Aorta (tissue), 5 donors: ENCODE measurements at regions not wholly inside any gene's neighbourhood (a gene's known extent, or its start where the extent isn't known, plus 50 kb on each side); places are given as distances from the start of the nearest gene placed in this dataset.

ENCODE experiments used
- ATAC-seq: fragments of 200-7000 bp; cut with Tn5 transposase; one replicate; pipeline ENCODE4 v1.9.1; 2022; ENCODE audit warnings: moderate library complexity; ENCODE audit not compliant: low FRiP score
- DNase-seq, 2 donors: peaks; one replicate each; pipeline ENCODE4 v3.0.0-alpha.2; 2020
- H3K27ac ChIP-seq, 2 donors: one replicate each; pipeline ENCODE4 v1.5.1; 2013; ENCODE audit warnings: low read length in 2 of 2, mild to moderate bottlenecking in 2 of 2, moderate library complexity in 2 of 2, control low read depth in 1 of 2, inconsistent platforms in 1 of 2, low read depth in 1 of 2
- H3K27me3 ChIP-seq, 2 donors: one replicate each; pipeline ENCODE4 v1.6.1; 2013; ENCODE audit warnings: control low read depth in 1 of 2, low read length in 1 of 2, mild to moderate bottlenecking in 1 of 2, moderate library complexity in 1 of 2; ENCODE audit not compliant: insufficient read depth in 2 of 2, control insufficient read depth in 1 of 2
- H3K36me3 ChIP-seq, 2 donors: one replicate each; pipeline ENCODE4 v1.6.1; 2013; ENCODE audit warnings: control low read depth in 1 of 2, low read length in 1 of 2, mild to moderate bottlenecking in 1 of 2; ENCODE audit not compliant: insufficient read depth in 2 of 2, control insufficient read depth in 1 of 2
- H3K4me1 ChIP-seq, 2 donors: one replicate each; pipeline ENCODE4 v1.6.1; 2013; ENCODE audit warnings: low read length in 2 of 2, control low read depth in 1 of 2, mild to moderate bottlenecking in 1 of 2, moderate library complexity in 1 of 2; ENCODE audit not compliant: insufficient read depth in 2 of 2, control insufficient read depth in 1 of 2
- H3K4me3 ChIP-seq, 2 donors: one replicate each; pipeline ENCODE4 v1.5.1; 2013; ENCODE audit warnings: low read length in 2 of 2, control low read depth in 1 of 2, mild to moderate bottlenecking in 1 of 2
- H3K9me3 ChIP-seq: one replicate; pipeline ENCODE4 v1.6.1; 2013; ENCODE audit warnings: mild to moderate bottlenecking, low read length; ENCODE audit not compliant: control insufficient read depth
- WGBS, 2 donors: extraction: QIAGEN DNeasy Blood & Tissue Kit; methylation state at CpG; one replicate each; pipeline ENCODE4 v1.1.7; 2013; 5-methylcytosine and 5-hydroxymethylcytosine counted together
- intact Hi-C, 2 donors: fragments of 100-400 bp; cut with DNase I; formaldehyde crosslinking; loops; one replicate each; pipeline versions ENCODE4 v1.14.2 to v1.15.0; 2022
- donor health status: healthy with polysubstance abuse.
- donor health status: Bipolar disorder and iron deficiency.
- donor health status: DM: no; HTN: no; CAD: no.
- donor health status: DM: no; HTN: no; CAD: no.
- donor health status: DM: yes; HTN: yes; CAD: no.

- Histone ChIP-seq H3K4me3 (no peak overlapping the region), H3K36me3 (no peaks in the 10 kb centered on the region), H3K4me1 (no peaks in the 10 kb centered on the region), H3K27me3 (peaks cover 0 to 2% of the 10 kb centered on the region in 2 donors), H3K9me3 (no peaks in the 10 kb centered on the region), H3K27ac (no peak overlapping the region)
- DNase-seq (no peak), ATAC-seq (no peak)
- 97% methylated on average over 20 of the region's 20 CpGs for WGBS, 2 donors
- intact Hi-C loops: no loop called here
Observed at GRCh38 chr6:147660334-147661311, 152.1 kb downstream of the SAMD5 start.

DNA sequence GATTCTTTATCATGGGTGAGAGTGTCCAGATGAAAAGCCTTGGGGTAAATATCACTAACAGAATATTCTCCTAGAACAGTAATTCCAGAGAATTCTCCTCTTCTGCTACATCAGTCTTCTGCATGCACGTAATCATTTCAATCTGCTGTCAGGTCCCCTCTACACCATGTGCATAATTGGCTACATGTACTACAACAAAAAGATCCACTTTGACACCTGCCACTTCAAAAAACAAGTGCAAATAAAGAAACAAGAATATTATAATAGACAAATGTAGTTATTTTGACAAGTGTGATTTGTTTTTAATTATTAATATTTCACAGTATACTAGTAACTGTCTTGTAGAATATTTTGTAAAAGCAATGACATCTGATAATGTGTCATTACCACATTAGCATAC is 154.2 kb downstream of the SAMD5 start:
- Histone ChIP-seq H3K4me1 (no peaks in the 10 kb centered on the region), H3K4me3 (no peak overlapping the region), H3K27ac (no peak overlapping the region), H3K36me3 (no peaks in the 10 kb centered on the region), H3K27me3 (peaks cover 0 to 2% of the 10 kb centered on the region in 2 donors), H3K9me3 (no peaks in the 10 kb centered on the region)
- WGBS, 2 donors: 98 to 100% methylated on average over 1 of the region's 1 CpG
- intact Hi-C loops: no loop called here
- DNase-seq (no peak), ATAC-seq (no peak)

- H3K27ac ChIP-seq: no peak overlapping the region
- intact Hi-C loops: no loop called here
- 84 to 86% methylated on average over 2 of the region's 2 CpGs for WGBS, 2 donors
- H3K4me1 ChIP-seq: no peaks in the 10 kb centered on the region
- no peak for DNase-seq
- H3K27me3 ChIP-seq: peaks cover 0 to 2% of the 10 kb centered on the region in 2 donors
- no peak for ATAC-seq
- H3K36me3 ChIP-seq: no peaks in the 10 kb centered on the region
- no peak overlapping the region for H3K4me3 ChIP-seq
- H3K9me3 ChIP-seq: no peaks in the 10 kb centered on the region
Observed at GRCh38 chr6:147664092-147664491, 155.6 kb downstream of the SAMD5 start.

DNA sequence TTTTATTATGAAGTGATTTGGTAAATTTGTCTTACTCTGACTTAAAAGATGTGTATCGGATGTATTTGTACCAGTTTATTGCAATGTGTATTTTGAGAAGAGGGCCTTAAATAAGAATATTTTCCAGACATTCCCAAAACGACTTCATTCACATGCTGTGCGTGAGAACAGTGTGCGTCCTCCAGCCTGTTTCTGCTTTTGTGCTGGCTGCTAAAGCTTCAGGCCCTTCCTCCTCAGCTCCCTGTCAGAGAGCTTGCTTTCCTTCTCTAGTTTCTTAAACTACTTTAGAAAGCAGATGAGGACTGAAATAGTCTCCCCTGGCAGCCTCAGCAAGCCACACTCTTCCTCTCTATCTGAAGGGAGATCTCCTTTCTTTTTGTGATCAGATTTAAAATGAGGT is 157.8 kb downstream of the SAMD5 start:
- intact Hi-C loops: no loop called here
- H3K4me3 ChIP-seq: no peak overlapping the region
- H3K27ac ChIP-seq: no peak overlapping the region
- H3K4me1 ChIP-seq: no peaks in the 10 kb centered on the region
- no peaks in the 10 kb centered on the region for H3K36me3 ChIP-seq
- DNase-seq: no peak
- H3K9me3 ChIP-seq: no peaks in the 10 kb centered on the region
- WGBS, 2 donors: 32 to 43% methylated on average over 4 of the region's 4 CpGs
- no peak for ATAC-seq
- H3K27me3 ChIP-seq: peaks cover 0 to 2% of the 10 kb centered on the region in 2 donors

- 49 to 58% methylated on average over 3 of the region's 3 CpGs for WGBS, 2 donors
- no peaks in the 10 kb centered on the region for H3K36me3 ChIP-seq
- intact Hi-C loops: no loop called here
- no peak overlapping the region for H3K4me3 ChIP-seq
- H3K27ac ChIP-seq: no peak overlapping the region
- ATAC-seq: no peak
- H3K27me3 ChIP-seq: peaks cover 0 to 2% of the 10 kb centered on the region in 2 donors
- H3K9me3 ChIP-seq: no peaks in the 10 kb centered on the region
- no peaks in the 10 kb centered on the region for H3K4me1 ChIP-seq
- DNase-seq: no peak
Observed at GRCh38 chr6:147667082-147667481, 158.6 kb downstream of the SAMD5 start.

DNA sequence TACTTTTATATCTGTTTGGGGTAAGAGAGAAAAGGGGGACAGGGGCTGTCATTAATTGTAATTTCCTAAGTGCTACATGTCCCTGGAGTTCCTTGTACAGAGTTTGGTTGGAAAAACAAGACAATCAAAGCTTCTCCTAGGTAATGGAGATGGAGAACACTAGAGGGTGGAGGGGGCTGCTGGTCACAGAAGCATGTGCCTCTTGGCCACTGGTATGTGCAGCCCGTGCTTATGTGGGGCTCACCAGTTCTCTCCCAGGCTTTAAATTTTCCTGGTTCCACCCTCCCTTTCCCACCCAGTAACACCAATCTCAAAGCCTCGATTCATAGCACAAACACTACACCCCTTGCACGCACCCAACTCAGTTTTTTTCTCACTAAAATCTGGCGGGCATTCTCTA is 165.6 kb downstream of the SAMD5 start:
- DNase-seq (no peak), ATAC-seq (no peak)
- WGBS, 2 donors: 88% methylated on average over 4 of the region's 4 CpGs
- no peaks in the 10 kb centered on the region for H3K27me3 ChIP-seq
- H3K27ac ChIP-seq: no peak overlapping the region
- no peaks in the 10 kb centered on the region for H3K36me3 ChIP-seq
- intact Hi-C loops: no loop called here
- no peak overlapping the region for H3K4me3 ChIP-seq
- H3K4me1 ChIP-seq: no peaks in the 10 kb centered on the region
- H3K9me3 ChIP-seq: no peaks in the 10 kb centered on the region

DNA sequence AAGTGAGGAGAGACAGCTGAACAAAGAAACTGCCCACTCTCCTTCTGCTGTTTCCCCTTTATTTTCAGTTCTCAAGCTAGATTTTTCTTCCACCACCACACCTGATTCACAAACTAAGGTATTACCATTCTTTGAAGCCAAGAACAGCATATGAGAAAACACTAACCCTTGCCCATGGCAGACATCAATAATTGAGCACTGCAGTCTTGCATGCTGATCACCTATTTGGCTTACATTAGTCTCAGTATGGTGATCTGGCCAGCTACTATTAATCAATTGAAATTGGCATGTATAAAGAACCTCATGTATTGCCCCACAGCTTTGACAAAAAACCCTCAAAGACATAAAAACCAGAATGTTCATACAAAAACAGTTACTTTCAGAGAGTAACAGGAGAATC is 166.3 kb downstream of the SAMD5 start:
- no peak for DNase-seq
- Histone ChIP-seq H3K27me3 (no peaks in the 10 kb centered on the region), H3K36me3 (no peaks in the 10 kb centered on the region), H3K27ac (no peak overlapping the region), H3K9me3 (no peaks in the 10 kb centered on the region), H3K4me3 (no peak overlapping the region), H3K4me1 (no peaks in the 10 kb centered on the region)
- ATAC-seq: no peak
- intact Hi-C loops: no loop called here

GRCh38 chr6:147675281-147675680 is 166.8 kb downstream of the SAMD5 start:
- Histone ChIP-seq H3K4me1 (no peaks in the 10 kb centered on the region), H3K36me3 (no peaks in the 10 kb centered on the region), H3K4me3 (no peak overlapping the region), H3K9me3 (no peaks in the 10 kb centered on the region), H3K27ac (no peak overlapping the region), H3K27me3 (no peaks in the 10 kb centered on the region)
- DNase-seq (no peak), ATAC-seq (no peak)
- WGBS, 2 donors: 93% methylated on average over 6 of the region's 6 CpGs
- intact Hi-C loops: no loop called here

GRCh38 chr6:147676495-147677199 is 168.2 kb downstream of the SAMD5 start:
- H3K27me3 ChIP-seq: no peaks in the 10 kb centered on the region
- ATAC-seq (no peak), DNase-seq (no peak)
- H3K4me3 ChIP-seq: no peak overlapping the region
- no peaks in the 10 kb centered on the region for H3K9me3 ChIP-seq
- H3K36me3 ChIP-seq: no peaks in the 10 kb centered on the region
- H3K27ac ChIP-seq: no peak overlapping the region
- WGBS, 2 donors: 85 to 86% methylated on average over 7 of the region's 7 CpGs
- intact Hi-C loops: no loop called here
- H3K4me1 ChIP-seq: no peaks in the 10 kb centered on the region
